HG03025 (cell line): ENCODE measurements at regions not wholly inside any gene's neighbourhood (a gene's known extent, or its start where the extent isn't known, plus 50 kb on each side); places are given as distances from the start of the nearest gene placed in this dataset.
"Not testable (repeated sequence)": the region's sequence is repeated elsewhere in the genome, so short reads cannot be mapped to it uniquely, and the experiment has no call there.

Experiments
- ATAC-seq: cut with Tn5 transposase; IDR thresholded peaks from one replicate; pipeline ENCODE4 v1.9.1; 2021; ENCODE audit warnings: mild to moderate bottlenecking, moderate library complexity; ENCODE audit not compliant: unreplicated experiment, low FRiP score

GRCh38 chr1:170369417-170369816, 162.5 kb upstream of the GORAB start:
- no peak for ATAC-seq

GRCh38 chr1:170370087-170370486, 161.9 kb upstream of the GORAB start:
- no peak for ATAC-seq

GRCh38 chr1:170375082-170375723, 156.8 kb upstream of the GORAB start:
- ATAC-seq = no peak

- no peak for ATAC-seq
These were observed 155.1 kb upstream of the GORAB start for GRCh38 chr1:170376801-170377385.

- ATAC-seq = no peak
These were observed 154.5 kb upstream of the GORAB start for GRCh38 chr1:170377440-170377839.

- ATAC-seq = no peak
These were observed 153.9 kb upstream of the GORAB start for GRCh38 chr1:170377896-170378634.

- ATAC-seq = no peak
These were observed 146.2 kb upstream of the GORAB start for GRCh38 chr1:170385750-170386149.

GRCh38 chr1:170388489-170388888, 143.5 kb upstream of the GORAB start:
- no peak for ATAC-seq

GRCh38 chr1:170395149-170395548, 136.8 kb upstream of the GORAB start:
- no peak for ATAC-seq

GRCh38 chr1:170397061-170397460, 134.9 kb upstream of the GORAB start:
- no peak for ATAC-seq

- ATAC-seq = no peak
These were observed 129.3 kb upstream of the GORAB start for GRCh38 chr1:170402476-170403311.

GRCh38 chr1:170407138-170407537, 124.8 kb upstream of the GORAB start:
- no peak for ATAC-seq

- no peak for ATAC-seq
These were observed 124.4 kb upstream of the GORAB start for GRCh38 chr1:170407581-170407980.

GRCh38 chr1:170410401-170411166, 121.4 kb upstream of the GORAB start:
- no peak for ATAC-seq

- ATAC-seq = no peak
These were observed 116.8 kb upstream of the GORAB start for GRCh38 chr1:170414989-170415709.

- no peak for ATAC-seq
These were observed 116.1 kb upstream of the GORAB start for GRCh38 chr1:170415710-170416372.

- ATAC-seq = no peak
These were observed 107.6 kb upstream of the GORAB start for GRCh38 chr1:170424346-170424745.

- ATAC-seq = no peak
These were observed 105.4 kb upstream of the GORAB start for GRCh38 chr1:170426596-170426995.

- not testable (repeated sequence) for ATAC-seq
These were observed 105.0 kb upstream of the GORAB start for GRCh38 chr1:170427002-170427401.
